ENCODE measurements at regions not wholly inside any gene's neighbourhood (a gene's known extent, or its start where the extent isn't known, plus 50 kb on each side); places are given as distances from the start of the nearest gene placed in this dataset.

GRCh38 chr10:114729103-114729659, 71.1 kb upstream of the ABLIM1 start:
- H3K27me3 ChIP-seq (ENCODE audit: control insufficient read depth, insufficient read depth, low read length): no peaks in the 10 kb centered on the region
- no peaks in the 10 kb centered on the region; a peak in 1 of 4 replicates for H3K79me1 ChIP-seq (ENCODE audit: low read depth in 1 of 2, low read length in 2 of 2)
- no peak overlapping the region for H2BK20ac ChIP-seq (ENCODE audit: low read depth, low read length)
- H2BK120ac ChIP-seq (ENCODE audit: low read depth, low read length): no peak overlapping the region
- in situ Hi-C loops (cut with MboI; ENCODE audit: low sequenced_read_pairs): no loop called here
- no peak overlapping the region for H2BK5ac ChIP-seq (ENCODE audit: low read depth, low read length, poor library complexity, severe bottlenecking)
- ChIA-PET POLR2A (ENCODE audit: unreplicated experiment) (no interaction called here), CTCF (interaction anchor here (0.6 to 1.1 kb wide), 2 partner anchors 47 to 209 kb away, joined by 3 read pairs; no protein-coding TSS in a partner anchor)
- BruUV-seq (replicated peaks): no TSS peak
- H3K4me3 ChIP-seq (ENCODE audit: insufficient read depth, low read depth, low read length): no peak overlapping the region
- 100% methylated on average over 1 of the region's 3 CpGs; no CpG with 5 or more reads in 1 of the 2 experiments for WGBS, 2 experiments (ENCODE audit: extremely low coverage in 2 of 2, insufficient read length in 1 of 2)
- H2AK9ac ChIP-seq (replicated peaks; ENCODE audit: low read depth, low read length, poor library complexity): no peak overlapping the region
- intact Hi-C loops (cut with micrococcal nuclease): no loop called here
- TF ChIP-seq ELK1 (IDR thresholded peaks at IDR 0.05; ENCODE audit: borderline replicate concordance, low read depth, low read length): no peak
- TF ChIP-seq MAFK (IDR thresholded peaks at IDR 0.05; ENCODE audit: low read depth, low read length): no peak
- TF ChIP-seq NFE2L2 (IDR thresholded peaks at IDR 0.05; ENCODE audit: low read depth, low read length): no peak
- no peak for TF ChIP-seq CEBPB (IDR thresholded peaks at IDR 0.05; ENCODE audit: low read depth, low read length)
- TF ChIP-seq SMC3 (IDR thresholded peaks at IDR 0.05; ENCODE audit: low read depth, low read length): no peak
- no peak for TF ChIP-seq POLR2A (IDR thresholded peaks at IDR 0.05; ENCODE audit: low read depth, low read length)
- TF ChIP-seq RCOR1 (IDR thresholded peaks at IDR 0.05; ENCODE audit: insufficient replicate concordance, low read length): no peak
- TF ChIP-seq RFX5 (IDR thresholded peaks at IDR 0.05; ENCODE audit: low read depth, low read length): no peak
- TF ChIP-seq BHLHE40 (IDR thresholded peaks at IDR 0.05; ENCODE audit: low read depth, low read length): no peak
- TF ChIP-seq USF2 (IDR thresholded peaks at IDR 0.05; ENCODE audit: low read depth, low read length): no peak
- H4K8ac ChIP-seq (ENCODE audit: low read depth in 2 of 2, low read length in 2 of 2): no peak overlapping the region
- H2AFZ ChIP-seq (replicated peaks; ENCODE audit: low read length, poor library complexity): no peak overlapping the region
- no peak for ATAC-seq (ENCODE audit: low read depth)
- no peaks in the 10 kb centered on the region for H3K4me1 ChIP-seq (ENCODE audit: control insufficient read depth, insufficient read depth, low read length)
- no peak overlapping the region for H4K91ac ChIP-seq (ENCODE audit: insufficient read depth, low read depth, low read length)
- no peaks in the 10 kb centered on the region for H4K20me1 ChIP-seq (ENCODE audit: insufficient read depth, low read length)
- no peak overlapping the region for H3K4me2 ChIP-seq (ENCODE audit: low read depth, low read length)
- no peak overlapping the region for H4K5ac ChIP-seq (ENCODE audit: low read depth, low read length)
- no peak overlapping the region for H3K27ac ChIP-seq (ENCODE audit: insufficient read depth, low read length)
- H3K36me3 ChIP-seq (ENCODE audit: control insufficient read depth, insufficient read depth, low read length): no peaks in the 10 kb centered on the region
- H3K56ac ChIP-seq (ENCODE audit: extremely low read depth, insufficient read depth, low read length): no peak overlapping the region
- no peak overlapping the region for H2BK15ac ChIP-seq (ENCODE audit: low read depth, low read length)
- no peak overlapping the region for H3K9ac ChIP-seq (ENCODE audit: low read depth, low read length)
- no peak overlapping the region for H2AK5ac ChIP-seq (ENCODE audit: low read depth, low read length)
- H3K18ac ChIP-seq (ENCODE audit: low read depth, low read length): no peak overlapping the region
- dilution Hi-C loops (cut with HindIII; ENCODE audit: low sequenced_read_pairs, unreplicated experiment): no loop called here
- no peak for DNase-seq
- H3K14ac ChIP-seq (replicated peaks; ENCODE audit: low read depth, low read length): no peak overlapping the region
- no peaks in the 10 kb centered on the region for H3K9me3 ChIP-seq (ENCODE audit: control insufficient read depth, insufficient read depth, low read length)
- H3K9me1 ChIP-seq (ENCODE audit: insufficient read depth, low read length): no peaks in the 10 kb centered on the region
- no peak overlapping the region for H3K23ac ChIP-seq (ENCODE audit: low read depth, low read length)
- H3K4ac ChIP-seq (ENCODE audit: low read depth, low read length): no peak overlapping the region
